GM12878 (cell line): ENCODE measurements at regions not wholly inside any gene's neighbourhood (a gene's known extent, or its start where the extent isn't known, plus 50 kb on each side); places are given as distances from the start of the nearest gene placed in this dataset.

ENCODE experiments used
- ATAC-seq: fragments of 200-7000 bp; cut with Tn5 transposase; 3 replicates; pipeline ENCODE4 v1.9.1; 2020; ENCODE audit warnings: mild to moderate bottlenecking, moderate library complexity
- BruUV-seq: library from RNA; stranded (reverse); fragments of 400-500 nt; replicated peaks from 2 replicates; lab custom pipeline; 2021; lab: Mats Ljungman, UMichigan
- CTCF ChIA-PET: fragments of 300-600 bp; sonication (Branson Sonifier 250); formaldehyde crosslinking; extraction: SDS; loops from one replicate; lab custom pipeline; 2021; ENCODE audit warnings: inconsistent platforms; lab: Yijun Ruan, JAX
- POLR2A ChIA-PET: fragments of 350-600 bp; formaldehyde crosslinking; extraction: SDS; loops from one replicate; lab custom pipeline; 2021; ENCODE audit warnings: inconsistent platforms; lab: Charles Lee
- RAD21 ChIA-PET: fragments of 300-600 bp; sonication (Branson Sonifier 250); formaldehyde crosslinking; loops from one replicate; lab custom pipeline; 2023; ENCODE audit warnings: antibody characterized with exemption; ENCODE audit not compliant: unreplicated experiment; lab: Charles Lee
- SMC1A ChIA-PET: fragments of 300-600 bp; sonication (Branson Sonifier 250); formaldehyde crosslinking; loops from one replicate; lab custom pipeline; 2023; ENCODE audit not compliant: unreplicated experiment, uncharacterized antibody; lab: Charles Lee
- DNase-seq: peaks from one replicate; pipeline ENCODE4 v3.0.0-alpha.2; 2011; ENCODE audit warnings: low read depth, low spot score
- FAIRE-seq: peaks from 3 replicates; lab custom pipeline; 2011; peaks lifted over from hg19 to GRCh38; lab: Jason Lieb, UNC
- H2AFZ ChIP-seq: 2 replicates; pipeline ENCODE4 v1.6.0; 2011; ENCODE audit warnings: low read depth, low read length, control low read depth; ENCODE audit not compliant: control insufficient read depth
- H3K27ac ChIP-seq: 2 replicates; pipeline ENCODE4 v1.5.1; 2011; ENCODE audit warnings: control low read depth; ENCODE audit not compliant: control insufficient read depth, insufficient read depth
- H3K27me3 ChIP-seq, 2 experiments: replicated peaks in 1 of 2; 2 replicates each; pipeline versions ENCODE4 v1.6.0 to v1.6.1; 2011; ENCODE audit warnings: low read length in 1 of 2; ENCODE audit not compliant: control insufficient read depth in 2 of 2, insufficient read depth in 2 of 2
- H3K36me3 ChIP-seq, 2 experiments: 2 replicates each; pipeline ENCODE4 v1.5.1; 2011; ENCODE audit warnings: low read length in 1 of 2; ENCODE audit not compliant: control insufficient read depth in 2 of 2, insufficient read depth in 2 of 2
- H3K4me1 ChIP-seq: 2 replicates; pipeline ENCODE4 v1.6.1; 2011; ENCODE audit warnings: mild to moderate bottlenecking, low read length, moderate library complexity, mixed read lengths; ENCODE audit not compliant: control insufficient read depth, insufficient read depth
- H3K4me2 ChIP-seq: 2 replicates; pipeline ENCODE4 v1.6.0; 2011; ENCODE audit warnings: control low read depth; ENCODE audit not compliant: control insufficient read depth, insufficient read depth
- H3K4me3 ChIP-seq: fragments of 200-600 bp; sonication (generic); 2 replicates; pipeline ENCODE4 v1.5.1; 2016
- H3K79me2 ChIP-seq: 2 replicates; pipeline ENCODE4 v1.6.0; 2011; ENCODE audit warnings: low read length; ENCODE audit not compliant: control insufficient read depth, insufficient read depth
- H3K9ac ChIP-seq: 2 replicates; pipeline ENCODE4 v1.8.0; 2011; ENCODE audit warnings: low read length, control low read depth, mixed read lengths; ENCODE audit not compliant: control insufficient read depth, insufficient read depth
- H3K9me3 ChIP-seq: replicated peaks from 3 replicates; pipeline ENCODE4 v1.5.1; 2011; ENCODE audit warnings: mild to moderate bottlenecking, low read length; ENCODE audit not compliant: control insufficient read depth, insufficient read depth
- H4K20me1 ChIP-seq: 2 replicates; pipeline ENCODE4 v1.6.0; 2011; ENCODE audit not compliant: control insufficient read depth, insufficient read depth
- IKZF2 ChIP-seq, 2 experiments: fragments of 450-650 bp; IDR thresholded peaks; 2 replicates each; pipeline ENCODE4 v1.6.1; 2017; ENCODE audit warnings: mild to moderate bottlenecking in 2 of 2, moderate library complexity in 2 of 2
- NR2C2 ChIP-seq: IDR thresholded peaks from 2 replicates; pipeline ENCODE4 v1.6.1; 2011; ENCODE audit warnings: borderline replicate concordance, low read depth; ENCODE audit not compliant: control insufficient read depth, insufficient read length
- NR2F1 ChIP-seq: fragments of 450-650 bp; conservative IDR thresholded peaks from 2 replicates; pipeline ENCODE4 v1.6.1; 2017; ENCODE audit warnings: mild to moderate bottlenecking
- PML ChIP-seq: IDR thresholded peaks from 2 replicates; pipeline ENCODE4 v1.6.1; 2012; ENCODE audit warnings: low read length, inconsistent platforms
- RAD21 ChIP-seq: IDR thresholded peaks from 2 replicates; pipeline ENCODE4 v1.6.1; 2011; ENCODE audit warnings: mild to moderate bottlenecking, low read depth, low read length, moderate library complexity; ENCODE audit not compliant: insufficient read depth
- SP1 ChIP-seq: IDR thresholded peaks from one replicate; pipeline ENCODE4 v1.6.1; 2011; ENCODE audit warnings: low read depth, low read length
- WRNIP1 ChIP-seq: IDR thresholded peaks from 2 replicates; pipeline ENCODE4 v1.6.1; 2011; ENCODE audit warnings: low read depth, low read length, improper control_type of control experiment, borderline replicate concordance
- ZNF217 ChIP-seq: fragments of 450-650 bp; IDR thresholded peaks from 2 replicates; pipeline ENCODE4 v1.6.1; 2017; ENCODE audit warnings: antibody characterized with exemption, mild to moderate bottlenecking
- WGBS: methylation state at CpG from one replicate; pipeline ENCODE4 v1.1.6; 2016; ENCODE audit warnings: low lambda C conversion rate; ENCODE audit not compliant: insufficient replicate concordance, insufficient coverage; ENCODE audit errors: missing lambda C conversion rate; 5-methylcytosine and 5-hydroxymethylcytosine counted together
- in situ Hi-C: fragments of 300-500 bp; cut with MboI; formaldehyde crosslinking; loops from 9 replicates; pipeline ENCODE4 v1.14.3; 2018; ENCODE audit warnings: mixed read lengths
- intact Hi-C: fragments of 100-400 bp; cut with micrococcal nuclease; formaldehyde crosslinking; loops from one replicate; pipeline ENCODE4 v1.14.2; 2022; ENCODE audit not compliant: unreplicated experiment
- TF ChIP-seq, protein P1 (sequence below): fragments of 450-650 bp; IDR thresholded peaks from 2 replicates; pipeline ENCODE4 v1.6.1; 2016; ENCODE audit warnings: mild to moderate bottlenecking, moderate library complexity, borderline replicate concordance
- TF ChIP-seq, protein P2 (sequence below): fragments of 450-650 bp; IDR thresholded peaks from 2 replicates; pipeline ENCODE4 v1.6.1; 2017; ENCODE audit warnings: mild to moderate bottlenecking, moderate library complexity

GRCh38 chr13:76519685-76520084 lies 366.5 kb downstream of the KCTD12 start:
- POLR2A ChIA-PET = no interaction called here
- Histone ChIP-seq H3K79me2 (no peaks in the 10 kb centered on the region), H3K4me2 (no peak overlapping the region), H2AFZ (no peak overlapping the region), H3K27me3 (no peaks in the 10 kb centered on the region), H3K9me3 (no peaks in the 10 kb centered on the region; the same call in 2 of the 3 replicates), H3K4me3 (no peak overlapping the region), H3K36me3 (no peaks in the 10 kb centered on the region), H3K27ac (no peak overlapping the region)
- RAD21 ChIA-PET = no interaction called here
- in situ Hi-C loops = no loop called here
- no peak for DNase-seq
- WGBS = 49% methylated on average over 7 of the region's 7 CpGs
- CTCF ChIA-PET = no interaction called here
- SMC1A ChIA-PET = no interaction called here
- FAIRE-seq = no peak
- no peak for TF ChIP-seq ZNF217
- TF ChIP-seq, all 136 proteins: peak for 0
- no TSS peak for BruUV-seq
- Histone ChIP-seq H4K20me1 (no peaks in the 10 kb centered on the region), H3K4me1 (no peaks in the 10 kb centered on the region), H3K9ac (no peak overlapping the region)
- intact Hi-C loops = no loop called here
- ATAC-seq = no peak

DNA sequence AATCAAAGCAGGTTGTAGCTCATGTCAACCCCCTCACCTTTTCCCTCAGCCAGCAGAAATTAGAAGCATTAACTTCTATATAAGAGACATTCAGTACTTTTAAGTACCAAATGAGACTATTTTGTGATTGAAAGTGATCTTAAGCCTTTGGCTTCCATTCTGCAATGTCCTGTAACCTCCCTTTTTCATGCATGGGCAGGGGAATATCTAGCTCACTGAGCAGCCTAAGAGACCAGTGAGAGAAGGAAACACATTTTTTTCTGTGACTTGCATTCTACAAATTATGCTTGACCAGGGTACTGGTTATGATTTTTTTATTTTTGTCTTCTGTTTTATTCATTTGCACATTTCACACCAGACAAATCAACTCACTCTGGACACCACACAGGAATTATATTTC lies 369.6 kb downstream of the KCTD12 start:
- intact Hi-C loops (no loop called here), in situ Hi-C loops (no loop called here)
- Histone ChIP-seq H3K9me3 (no peaks in the 10 kb centered on the region; the same call in 2 of the 3 replicates), H3K36me3 (no peaks in the 10 kb centered on the region), H3K27ac (no peak overlapping the region), H3K4me1 (no peaks in the 10 kb centered on the region), H3K4me3 (no peak overlapping the region), H2AFZ (no peak overlapping the region), H3K9ac (no peak overlapping the region), H4K20me1 (no peaks in the 10 kb centered on the region), H3K4me2 (no peak overlapping the region), H3K79me2 (no peaks in the 10 kb centered on the region), H3K27me3 (no peaks in the 10 kb centered on the region)
- TF ChIP-seq IKZF2 (IDR thresholded peaks at IDR 0.05) = no peak
- no peak for TF ChIP-seq SP1
- TF ChIP-seq PML = no peak
- TF ChIP-seq RAD21 = no peak
- TF ChIP-seq, protein P1, sequence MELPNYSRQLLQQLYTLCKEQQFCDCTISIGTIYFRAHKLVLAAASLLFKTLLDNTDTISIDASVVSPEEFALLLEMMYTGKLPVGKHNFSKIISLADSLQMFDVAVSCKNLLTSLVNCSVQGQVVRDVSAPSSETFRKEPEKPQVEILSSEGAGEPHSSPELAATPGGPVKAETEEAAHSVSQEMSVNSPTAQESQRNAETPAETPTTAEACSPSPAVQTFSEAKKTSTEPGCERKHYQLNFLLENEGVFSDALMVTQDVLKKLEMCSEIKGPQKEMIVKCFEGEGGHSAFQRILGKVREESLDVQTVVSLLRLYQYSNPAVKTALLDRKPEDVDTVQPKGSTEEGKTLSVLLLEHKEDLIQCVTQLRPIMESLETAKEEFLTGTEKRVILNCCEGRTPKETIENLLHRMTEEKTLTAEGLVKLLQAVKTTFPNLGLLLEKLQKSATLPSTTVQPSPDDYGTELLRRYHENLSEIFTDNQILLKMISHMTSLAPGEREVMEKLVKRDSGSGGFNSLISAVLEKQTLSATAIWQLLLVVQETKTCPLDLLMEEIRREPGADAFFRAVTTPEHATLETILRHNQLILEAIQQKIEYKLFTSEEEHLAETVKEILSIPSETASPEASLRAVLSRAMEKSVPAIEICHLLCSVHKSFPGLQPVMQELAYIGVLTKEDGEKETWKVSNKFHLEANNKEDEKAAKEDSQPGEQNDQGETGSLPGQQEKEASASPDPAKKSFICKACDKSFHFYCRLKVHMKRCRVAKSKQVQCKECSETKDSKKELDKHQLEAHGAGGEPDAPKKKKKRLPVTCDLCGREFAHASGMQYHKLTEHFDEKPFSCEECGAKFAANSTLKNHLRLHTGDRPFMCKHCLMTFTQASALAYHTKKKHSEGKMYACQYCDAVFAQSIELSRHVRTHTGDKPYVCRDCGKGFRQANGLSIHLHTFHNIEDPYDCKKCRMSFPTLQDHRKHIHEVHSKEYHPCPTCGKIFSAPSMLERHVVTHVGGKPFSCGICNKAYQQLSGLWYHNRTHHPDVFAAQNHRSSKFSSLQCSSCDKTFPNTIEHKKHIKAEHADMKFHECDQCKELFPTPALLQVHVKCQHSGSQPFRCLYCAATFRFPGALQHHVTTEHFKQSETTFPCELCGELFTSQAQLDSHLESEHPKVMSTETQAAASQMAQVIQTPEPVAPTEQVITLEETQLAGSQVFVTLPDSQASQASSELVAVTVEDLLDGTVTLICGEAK = no peak
- TF ChIP-seq, protein P2, sequence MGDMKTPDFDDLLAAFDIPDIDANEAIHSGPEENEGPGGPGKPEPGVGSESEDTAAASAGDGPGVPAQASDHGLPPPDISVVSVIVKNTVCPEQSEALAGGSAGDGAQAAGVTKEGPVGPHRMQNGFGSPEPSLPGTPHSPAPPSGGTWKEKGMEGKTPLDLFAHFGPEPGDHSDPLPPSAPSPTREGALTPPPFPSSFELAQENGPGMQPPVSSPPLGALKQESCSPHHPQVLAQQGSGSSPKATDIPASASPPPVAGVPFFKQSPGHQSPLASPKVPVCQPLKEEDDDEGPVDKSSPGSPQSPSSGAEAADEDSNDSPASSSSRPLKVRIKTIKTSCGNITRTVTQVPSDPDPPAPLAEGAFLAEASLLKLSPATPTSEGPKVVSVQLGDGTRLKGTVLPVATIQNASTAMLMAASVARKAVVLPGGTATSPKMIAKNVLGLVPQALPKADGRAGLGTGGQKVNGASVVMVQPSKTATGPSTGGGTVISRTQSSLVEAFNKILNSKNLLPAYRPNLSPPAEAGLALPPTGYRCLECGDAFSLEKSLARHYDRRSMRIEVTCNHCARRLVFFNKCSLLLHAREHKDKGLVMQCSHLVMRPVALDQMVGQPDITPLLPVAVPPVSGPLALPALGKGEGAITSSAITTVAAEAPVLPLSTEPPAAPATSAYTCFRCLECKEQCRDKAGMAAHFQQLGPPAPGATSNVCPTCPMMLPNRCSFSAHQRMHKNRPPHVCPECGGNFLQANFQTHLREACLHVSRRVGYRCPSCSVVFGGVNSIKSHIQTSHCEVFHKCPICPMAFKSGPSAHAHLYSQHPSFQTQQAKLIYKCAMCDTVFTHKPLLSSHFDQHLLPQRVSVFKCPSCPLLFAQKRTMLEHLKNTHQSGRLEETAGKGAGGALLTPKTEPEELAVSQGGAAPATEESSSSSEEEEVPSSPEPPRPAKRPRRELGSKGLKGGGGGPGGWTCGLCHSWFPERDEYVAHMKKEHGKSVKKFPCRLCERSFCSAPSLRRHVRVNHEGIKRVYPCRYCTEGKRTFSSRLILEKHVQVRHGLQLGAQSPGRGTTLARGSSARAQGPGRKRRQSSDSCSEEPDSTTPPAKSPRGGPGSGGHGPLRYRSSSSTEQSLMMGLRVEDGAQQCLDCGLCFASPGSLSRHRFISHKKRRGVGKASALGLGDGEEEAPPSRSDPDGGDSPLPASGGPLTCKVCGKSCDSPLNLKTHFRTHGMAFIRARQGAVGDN = no peak
- no peak for TF ChIP-seq NR2C2
- no peak for TF ChIP-seq WRNIP1
- TF ChIP-seq NR2F1 = no peak
- FAIRE-seq (no peak), ATAC-seq (no peak), DNase-seq (no peak)
- BruUV-seq = no TSS peak
- POLR2A ChIA-PET = interaction anchor here (0.5 kb wide), 1 partner anchor 1111 kb away, joined by 4 read pairs; no protein-coding TSS in a partner anchor
- SMC1A ChIA-PET = no interaction called here
- RAD21 ChIA-PET = no interaction called here
- CTCF ChIA-PET = no interaction called here
